HepG2 (cell line): ENCODE measurements at regions not wholly inside any gene's neighbourhood (a gene's known extent, or its start where the extent isn't known, plus 50 kb on each side); places are given as distances from the start of the nearest gene placed in this dataset.

Experiments used
- ATAC-seq: fragments of 200-7000 bp; cut with Tn5 transposase; 3 replicates; pipeline ENCODE4 v1.9.1; 2020; ENCODE audit warnings: mild to moderate bottlenecking, moderate library complexity
- BruUV-seq: library from RNA; stranded (reverse); fragments of 400-500 nt; replicated peaks from 2 replicates; lab custom pipeline; 2021; lab: Mats Ljungman, UMichigan
- CTCF ChIA-PET: fragments of 300-600 bp; formaldehyde crosslinking; extraction: SDS; loops from one replicate; lab custom pipeline; 2021; ENCODE audit warnings: low total read pairs, inconsistent platforms, low intra/inter-chr PET ratio; lab: Yijun Ruan, JAX
- POLR2A ChIA-PET: fragments of 350-600 bp; sonication (Branson Sonifier 250); formaldehyde crosslinking; loops from one replicate; lab custom pipeline; 2020; ENCODE audit warnings: antibody characterized with exemption, inconsistent platforms; lab: Yijun Ruan, JAX
- DNase-seq: peaks from one replicate; pipeline ENCODE4 v3.0.0-alpha.2; 2015; ENCODE audit warnings: low spot score
- FAIRE-seq: peaks from 3 replicates; lab custom pipeline; 2011; peaks lifted over from hg19 to GRCh38; lab: Jason Lieb, UNC
- H2AFZ ChIP-seq: one replicate; pipeline ENCODE4 v1.6.1; 2011; ENCODE audit warnings: low read length, inconsistent platforms
- H3K27ac ChIP-seq: fragments of 300-600 bp; 3 replicates; pipeline ENCODE4 v1.8.0; 2011; ENCODE audit warnings: mixed run types, mild to moderate bottlenecking, mixed read lengths, low read length, inconsistent platforms; ENCODE audit not compliant: insufficient read depth; ENCODE audit errors: extremely low read length
- H3K27me3 ChIP-seq, 2 experiments: fragments of 200-600 bp in 1 of 2; 2 replicates in 1 of 2; 3 replicates in 1 of 2; pipeline versions ENCODE4 v1.6.0 to v1.8.0; 2011; ENCODE audit warnings: low read length in 2 of 2, mild to moderate bottlenecking in 2 of 2, moderate library complexity in 2 of 2, inconsistent platforms in 1 of 2; ENCODE audit not compliant: insufficient read depth in 2 of 2, control insufficient read depth in 1 of 2
- H3K36me3 ChIP-seq, 2 experiments: fragments of 200-600 bp in 1 of 2; replicated peaks in 1 of 2; 2 replicates in 1 of 2; 3 replicates in 1 of 2; pipeline versions ENCODE4 v1.5.1 to v1.8.0; 2011; ENCODE audit warnings: low read length in 2 of 2, inconsistent platforms in 1 of 2; ENCODE audit not compliant: insufficient read depth in 2 of 2, control insufficient read depth in 1 of 2
- H3K4me1 ChIP-seq: 2 replicates; pipeline ENCODE4 v1.5.1; 2012; ENCODE audit warnings: low read length, inconsistent platforms; ENCODE audit not compliant: insufficient read depth
- H3K4me2 ChIP-seq: 2 replicates; pipeline ENCODE4 v1.6.0; 2011; ENCODE audit warnings: low read depth, low read length, inconsistent platforms
- H3K4me3 ChIP-seq, 3 experiments: fragments of 200-600 bp in 1 of 3; sonication (generic), shearing (Covaris generic) in 1 of 3; replicated peaks in 1 of 3; 2 replicates each; pipeline ENCODE4 v1.5.1; 2011 to 2016; ENCODE audit warnings: low read length in 3 of 3, inconsistent platforms in 2 of 3, low read depth in 2 of 3, mild to moderate bottlenecking in 2 of 3, control low read depth in 1 of 3, mixed read lengths in 1 of 3; ENCODE audit not compliant: insufficient read depth in 1 of 3
- H3K79me2 ChIP-seq: one replicate; pipeline ENCODE4 v1.6.1; 2011; ENCODE audit warnings: low read length, inconsistent platforms; ENCODE audit not compliant: insufficient read depth
- H3K9ac ChIP-seq: 2 replicates; pipeline ENCODE4 v1.6.0; 2011; ENCODE audit warnings: mild to moderate bottlenecking, low read depth, low read length, inconsistent platforms; ENCODE audit not compliant: insufficient read depth
- H3K9me3 ChIP-seq: 2 replicates; pipeline ENCODE4 v1.5.1; 2012; ENCODE audit warnings: mild to moderate bottlenecking, low read length
- H4K20me1 ChIP-seq: 2 replicates; pipeline ENCODE4 v1.6.0; 2011; ENCODE audit warnings: inconsistent platforms, mild to moderate bottlenecking, low read length, moderate library complexity; ENCODE audit not compliant: insufficient read depth
- ELF3 ChIP-seq: IDR thresholded peaks from 2 replicates; pipeline ENCODE4 v1.6.1; 2016; ENCODE audit warnings: missing genetic modification reagents, missing compliant biosample characterization
- FIP1L1 ChIP-seq: fragments of 200-400 bp; formaldehyde crosslinking; IDR thresholded peaks from 2 replicates; pipeline ENCODE4 v1.6.1; 2018; ENCODE audit warnings: low read depth, mild to moderate bottlenecking, low read length, moderate library complexity, borderline replicate concordance; ENCODE audit not compliant: insufficient read depth
- GATA4 ChIP-seq: sonication (generic); IDR thresholded peaks from 2 replicates; pipeline ENCODE4 v1.6.1; 2016; ENCODE audit warnings: antibody characterized with exemption, low read depth, borderline replicate concordance
- HOXD1 ChIP-seq: sonication (generic); formaldehyde crosslinking; IDR thresholded peaks from 2 replicates; pipeline ENCODE4 v1.5.0; 2020; ENCODE audit warnings: missing genetic modification reagents
- MEIS1 ChIP-seq: sonication (generic); formaldehyde crosslinking; IDR thresholded peaks from 2 replicates; pipeline ENCODE4 v1.9.0; 2021; ENCODE audit warnings: mild to moderate bottlenecking, missing genetic modification reagents, moderate library complexity, borderline replicate concordance
- NFYC ChIP-seq: IDR thresholded peaks from 2 replicates; pipeline ENCODE4 v1.6.1; 2016; ENCODE audit warnings: missing genetic modification reagents, missing compliant biosample characterization
- NR2F6 ChIP-seq, 2 experiments: IDR thresholded peaks; 2 replicates each; pipeline ENCODE4 v1.6.1; 2016; ENCODE audit warnings: antibody characterized with exemption in 1 of 2, mild to moderate bottlenecking in 1 of 2
- RORA ChIP-seq: sonication (generic); formaldehyde crosslinking; IDR thresholded peaks from 2 replicates; pipeline ENCODE4 v1.5.0; 2020; ENCODE audit warnings: mild to moderate bottlenecking, missing genetic modification reagents, moderate library complexity
- SOX5 ChIP-seq: IDR thresholded peaks from 2 replicates; pipeline ENCODE4 v1.6.1; 2016; ENCODE audit warnings: borderline replicate concordance
- TBX3 ChIP-seq: fragments of 450-650 bp; IDR thresholded peaks from 2 replicates; pipeline ENCODE4 v1.6.1; 2017; ENCODE audit warnings: antibody characterized with exemption, mild to moderate bottlenecking, inconsistent platforms, borderline replicate concordance
- ZNF615 ChIP-seq: sonication (generic); formaldehyde crosslinking; IDR thresholded peaks from 2 replicates; pipeline ENCODE4 v1.5.0; 2020; ENCODE audit warnings: mild to moderate bottlenecking, missing genetic modification reagents, borderline replicate concordance
- WGBS: methylation state at CpG from one replicate; pipeline ENCODE4 v1.1.6; 2017; ENCODE audit warnings: low lambda C conversion rate; 5-methylcytosine and 5-hydroxymethylcytosine counted together
- in situ Hi-C: cut with HindIII; loops from 2 replicates; pipeline ENCODE4 v1.10.0; 2017; ENCODE audit warnings: low pct_unique_long_range_greater_than_20kb; ENCODE audit not compliant: extremely low pct_ligation_motif_present
- intact Hi-C: fragments of 100-400 bp; cut with micrococcal nuclease; formaldehyde crosslinking; loops from one replicate; pipeline ENCODE4 v1.10.0; 2022; ENCODE audit not compliant: unreplicated experiment
- TF ChIP-seq, protein P1 (sequence below): sonication (generic); formaldehyde crosslinking; IDR thresholded peaks from 2 replicates; pipeline ENCODE4 v1.9.0; 2021; ENCODE audit warnings: missing genetic modification reagents, mild to moderate bottlenecking, borderline replicate concordance
- TF ChIP-seq, protein P2 (sequence below): sonication (generic); formaldehyde crosslinking; IDR thresholded peaks from 2 replicates; pipeline ENCODE4 v1.5.0; 2020; ENCODE audit warnings: missing genetic modification reagents
- TF ChIP-seq, protein P3 (sequence below): IDR thresholded peaks from 2 replicates; pipeline ENCODE4 v1.6.1; 2016; ENCODE audit warnings: missing biosample characterization, missing genetic modification reagents, low read depth
- TF ChIP-seq, protein P4 (sequence below): sonication (generic); formaldehyde crosslinking; IDR thresholded peaks from 2 replicates; pipeline ENCODE4 v1.8.1; 2022; ENCODE audit warnings: mild to moderate bottlenecking, missing genetic modification reagents
- TF ChIP-seq, protein P5 (sequence below): sonication (generic); formaldehyde crosslinking; IDR thresholded peaks from 2 replicates; pipeline ENCODE4 v1.4.0; 2020; ENCODE audit warnings: missing genetic modification reagents

DNA sequence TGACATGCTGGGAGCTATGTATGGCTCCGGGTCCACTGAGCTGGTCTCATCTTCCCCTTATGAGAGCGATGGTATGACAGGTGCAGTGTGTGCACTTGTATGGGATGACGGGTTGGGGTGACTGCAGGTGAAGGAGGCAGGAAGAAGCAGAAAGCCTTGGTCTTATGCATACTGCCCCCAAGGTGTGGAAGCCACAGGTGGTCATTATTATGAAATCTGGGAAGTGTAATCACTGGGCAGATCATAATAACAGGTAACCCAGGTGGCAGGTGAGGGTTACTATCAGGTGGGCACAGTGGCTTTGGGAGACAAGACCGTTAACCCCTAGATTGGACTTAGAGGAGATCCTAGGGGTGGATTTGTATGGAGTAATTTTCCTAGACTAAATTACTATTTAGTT, 118.0 kb downstream of the RFC3 start (continued):
- TF ChIP-seq, protein P1, sequence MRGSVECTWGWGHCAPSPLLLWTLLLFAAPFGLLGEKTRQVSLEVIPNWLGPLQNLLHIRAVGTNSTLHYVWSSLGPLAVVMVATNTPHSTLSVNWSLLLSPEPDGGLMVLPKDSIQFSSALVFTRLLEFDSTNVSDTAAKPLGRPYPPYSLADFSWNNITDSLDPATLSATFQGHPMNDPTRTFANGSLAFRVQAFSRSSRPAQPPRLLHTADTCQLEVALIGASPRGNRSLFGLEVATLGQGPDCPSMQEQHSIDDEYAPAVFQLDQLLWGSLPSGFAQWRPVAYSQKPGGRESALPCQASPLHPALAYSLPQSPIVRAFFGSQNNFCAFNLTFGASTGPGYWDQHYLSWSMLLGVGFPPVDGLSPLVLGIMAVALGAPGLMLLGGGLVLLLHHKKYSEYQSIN, result no peak
- TF ChIP-seq NFYC (CRISPR knock-in tag) (no peak), GATA4 (no peak), ZNF615 (CRISPR knock-in tag) (no peak), ELF3 (no peak)

DNA sequence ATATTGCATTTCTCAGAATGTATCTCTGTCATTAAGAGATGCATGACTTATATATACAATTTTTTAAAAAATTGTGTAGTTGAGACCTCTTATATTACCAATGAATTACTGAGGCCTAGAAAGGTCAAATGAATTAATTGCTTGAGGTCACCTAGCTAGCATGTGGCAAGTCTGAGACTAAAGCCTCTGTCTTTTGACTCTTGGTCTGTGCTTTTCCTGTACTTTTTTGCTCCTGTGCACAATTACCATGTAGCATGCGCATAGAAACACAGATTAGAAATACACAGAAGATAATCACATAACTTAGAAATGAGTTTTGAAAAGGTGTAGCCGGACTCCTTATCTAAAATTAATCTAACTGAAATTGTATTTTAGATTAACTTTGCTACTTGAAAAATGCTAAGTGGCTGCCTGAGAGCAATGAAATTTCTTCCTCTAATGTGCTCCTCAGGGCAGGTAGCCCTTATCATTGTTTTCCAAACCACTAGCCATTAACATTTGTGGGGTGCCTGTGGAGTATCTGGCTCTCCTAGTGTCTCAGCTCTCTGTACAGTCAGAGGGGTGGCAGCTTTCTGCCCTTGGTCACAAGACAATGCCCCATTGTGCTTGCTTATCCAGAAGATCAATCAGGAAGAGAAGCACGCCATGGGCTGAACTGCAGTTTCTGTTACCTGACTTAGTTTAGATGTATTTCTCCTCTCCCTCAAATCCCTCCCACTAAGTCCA, 119.6 kb downstream of the RFC3 start:
- Histone ChIP-seq H3K4me1 (peaks cover 33% of the 10 kb centered on the region), H3K9me3 (peaks cover 7% of the 10 kb centered on the region), H3K9ac (peak overlapping the region; percentile 8), H3K79me2 (no peaks in the 10 kb centered on the region), H3K4me3 (no peak overlapping the region), H2AFZ (no peak overlapping the region), H3K27ac (peak overlapping the region; percentile 59), H4K20me1 (no peaks in the 10 kb centered on the region), H3K4me2 (peak overlapping the region; percentile 22; the same call in 1 of the 2 replicates), H3K36me3 (0 out of 5 replicates have a peak, but pooled peaks cover 0 to 1% of the 10 kb centered on the region in 2 experiments), H3K27me3 (no peaks in the 10 kb centered on the region)
- ChIA-PET POLR2A (interaction anchor here (0.6 to 1.6 kb wide), 4 partner anchors 11 to 74 kb away, joined by 3 to 7 read pairs (median 4); no protein-coding TSS in a partner anchor), CTCF (no interaction called here)
- in situ Hi-C loops, result loop anchor here (25.0 kb wide), 1 partner anchor 1225 kb away; no protein-coding TSS in a partner anchor
- intact Hi-C loops, result loop anchor here (1.0 to 5.0 kb wide), 3 partner anchors 19 to 75 kb away; no protein-coding TSS in a partner anchor
- FAIRE-seq (peak; percentile 78), ATAC-seq (peak; percentile 99), DNase-seq (peak; percentile 87)
- BruUV-seq, result no TSS peak
- 65% methylated on average over 3 of the region's 3 CpGs for WGBS
- TF ChIP-seq SOX5 (CRISPR knock-in tag) (peak; percentile 95), TBX3 (no peak), HOXD1 (CRISPR knock-in tag) (no peak), FIP1L1 (no peak), NR2F6 (IDR thresholded peaks at IDR 0.05) (peak; percentile 69), NR2F6 (CRISPR knock-in tag; IDR thresholded peaks at IDR 0.05) (no peak; the same call in 1 of the 2 replicates), RORA (CRISPR knock-in tag) (no peak), MEIS1 (CRISPR knock-in tag) (no peak)
- TF ChIP-seq, protein P2, sequence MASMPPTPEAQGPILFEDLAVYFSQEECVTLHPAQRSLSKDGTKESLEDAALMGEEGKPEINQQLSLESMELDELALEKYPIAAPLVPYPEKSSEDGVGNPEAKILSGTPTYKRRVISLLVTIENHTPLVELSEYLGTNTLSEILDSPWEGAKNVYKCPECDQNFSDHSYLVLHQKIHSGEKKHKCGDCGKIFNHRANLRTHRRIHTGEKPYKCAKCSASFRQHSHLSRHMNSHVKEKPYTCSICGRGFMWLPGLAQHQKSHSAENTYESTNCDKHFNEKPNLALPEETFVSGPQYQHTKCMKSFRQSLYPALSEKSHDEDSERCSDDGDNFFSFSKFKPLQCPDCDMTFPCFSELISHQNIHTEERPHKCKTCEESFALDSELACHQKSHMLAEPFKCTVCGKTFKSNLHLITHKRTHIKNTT (CRISPR knock-in tag), result no peak
- TF ChIP-seq, protein P3, sequence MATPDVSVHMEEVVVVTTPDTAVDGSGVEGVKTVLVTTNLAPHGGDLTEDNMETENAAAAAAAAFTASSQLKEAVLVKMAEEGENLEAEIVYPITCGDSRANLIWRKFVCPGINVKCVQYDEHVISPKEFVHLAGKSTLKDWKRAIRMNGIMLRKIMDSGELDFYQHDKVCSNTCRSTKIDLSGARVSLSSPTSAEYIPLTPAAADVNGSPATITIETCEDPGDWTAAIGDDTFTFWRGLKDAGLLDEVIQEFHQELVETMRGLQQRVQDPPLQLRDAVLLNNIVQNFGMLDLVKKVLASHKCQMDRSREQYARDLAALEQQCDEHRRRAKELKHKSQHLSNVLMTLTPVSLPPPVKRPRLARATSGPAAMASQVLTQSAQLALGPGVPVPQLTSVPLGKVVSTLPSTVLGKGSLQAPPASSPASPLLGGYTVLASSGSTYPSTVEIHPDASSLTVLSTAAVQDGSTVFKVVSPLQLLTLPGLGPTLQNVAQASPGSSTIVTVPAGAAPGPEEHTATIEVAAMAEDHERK (CRISPR knock-in tag), result no peak
- TF ChIP-seq, protein P4, sequence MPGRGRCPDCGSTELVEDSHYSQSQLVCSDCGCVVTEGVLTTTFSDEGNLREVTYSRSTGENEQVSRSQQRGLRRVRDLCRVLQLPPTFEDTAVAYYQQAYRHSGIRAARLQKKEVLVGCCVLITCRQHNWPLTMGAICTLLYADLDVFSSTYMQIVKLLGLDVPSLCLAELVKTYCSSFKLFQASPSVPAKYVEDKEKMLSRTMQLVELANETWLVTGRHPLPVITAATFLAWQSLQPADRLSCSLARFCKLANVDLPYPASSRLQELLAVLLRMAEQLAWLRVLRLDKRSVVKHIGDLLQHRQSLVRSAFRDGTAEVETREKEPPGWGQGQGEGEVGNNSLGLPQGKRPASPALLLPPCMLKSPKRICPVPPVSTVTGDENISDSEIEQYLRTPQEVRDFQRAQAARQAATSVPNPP (CRISPR knock-in tag), result no peak
- TF ChIP-seq, protein P5, sequence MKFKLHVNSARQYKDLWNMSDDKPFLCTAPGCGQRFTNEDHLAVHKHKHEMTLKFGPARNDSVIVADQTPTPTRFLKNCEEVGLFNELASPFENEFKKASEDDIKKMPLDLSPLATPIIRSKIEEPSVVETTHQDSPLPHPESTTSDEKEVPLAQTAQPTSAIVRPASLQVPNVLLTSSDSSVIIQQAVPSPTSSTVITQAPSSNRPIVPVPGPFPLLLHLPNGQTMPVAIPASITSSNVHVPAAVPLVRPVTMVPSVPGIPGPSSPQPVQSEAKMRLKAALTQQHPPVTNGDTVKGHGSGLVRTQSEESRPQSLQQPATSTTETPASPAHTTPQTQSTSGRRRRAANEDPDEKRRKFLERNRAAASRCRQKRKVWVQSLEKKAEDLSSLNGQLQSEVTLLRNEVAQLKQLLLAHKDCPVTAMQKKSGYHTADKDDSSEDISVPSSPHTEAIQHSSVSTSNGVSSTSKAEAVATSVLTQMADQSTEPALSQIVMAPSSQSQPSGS, result 0 out of 2 replicates have a peak, but pooled peaks have one; percentile 23
